H1 (cell line): ENCODE measurements at regions not wholly inside any gene's neighbourhood (a gene's known extent, or its start where the extent isn't known, plus 50 kb on each side); places are given as distances from the start of the nearest gene placed in this dataset.

Experiments used
- CTCF ChIA-PET: fragments of 300-600 bp; sonication (Branson Sonifier 250); formaldehyde crosslinking; loops from one replicate; lab custom pipeline; 2021; ENCODE audit not compliant: partially characterized antibody; lab: Charles Lee
- POLR2A ChIA-PET: fragments of 300-600 bp; sonication (Branson Sonifier 250); formaldehyde crosslinking; loops from one replicate; lab custom pipeline; 2021; ENCODE audit warnings: inconsistent platforms; ENCODE audit not compliant: partially characterized antibody; lab: Charles Lee
- DNase-seq, 2 experiments: peaks; one replicate each; pipeline versions ENCODE4 v3.0.0 to v3.0.0-alpha.2; 2010 to 2022; ENCODE audit warnings: low spot score in 2 of 2, low read depth in 1 of 2, mixed read lengths in 1 of 2
- FAIRE-seq: peaks from 2 replicates; lab custom pipeline; 2011; peaks lifted over from hg19 to GRCh38; lab: Jason Lieb, UNC
- H2AFZ ChIP-seq: 2 replicates; pipeline ENCODE4 v1.8.1; 2012; ENCODE audit warnings: low read length, inconsistent platforms
- H2AK5ac ChIP-seq: 2 replicates; pipeline ENCODE4 v1.6.1; 2013; ENCODE audit warnings: low read depth, low read length
- H2BK120ac ChIP-seq: replicated peaks from 2 replicates; pipeline ENCODE3; 2013; ENCODE audit warnings: low read depth, low read length, inconsistent platforms
- H2BK12ac ChIP-seq: 2 replicates; pipeline ENCODE4 v1.6.1; 2013; ENCODE audit warnings: low read depth, low read length
- H2BK15ac ChIP-seq: 2 replicates; pipeline ENCODE4 v1.6.1; 2013; ENCODE audit warnings: low read length
- H2BK20ac ChIP-seq: 2 replicates; pipeline ENCODE4 v1.6.1; 2013; ENCODE audit warnings: low read length
- H2BK5ac ChIP-seq: 2 replicates; pipeline ENCODE4 v1.6.1; 2013; ENCODE audit warnings: low read depth, low read length
- H3K14ac ChIP-seq: 2 replicates; pipeline ENCODE4 v1.6.1; 2013; ENCODE audit warnings: inconsistent platforms; ENCODE audit not compliant: insufficient read length
- H3K18ac ChIP-seq: 2 replicates; pipeline ENCODE4 v1.6.1; 2013; ENCODE audit warnings: low read length; ENCODE audit errors: extremely low read depth
- H3K23ac ChIP-seq: 2 replicates; pipeline ENCODE4 v1.6.1; 2013; ENCODE audit warnings: inconsistent platforms; ENCODE audit not compliant: insufficient read length
- H3K23me2 ChIP-seq: 2 replicates; pipeline ENCODE4 v1.6.1; 2013; ENCODE audit warnings: low read depth, low read length
- H3K27ac ChIP-seq: 2 replicates; pipeline ENCODE4 v1.6.1; 2011; ENCODE audit warnings: low read depth, low read length, inconsistent platforms
- H3K27me3 ChIP-seq, 4 experiments: replicated peaks in 1 of 4; 1 replicate in 1 of 4; 2 replicates in 3 of 4; pipeline versions ENCODE4 v1.6.1 to v1.8.1; 2011 to 2013; ENCODE audit warnings: low read length in 3 of 4, mild to moderate bottlenecking in 3 of 4, inconsistent platforms in 2 of 4, mixed read lengths in 2 of 4, moderate library complexity in 1 of 4; ENCODE audit not compliant: control insufficient read depth in 3 of 4, insufficient read depth in 3 of 4; ENCODE audit errors: extremely low read depth in 1 of 4
- H3K36me3 ChIP-seq, 4 experiments: 2 replicates each; pipeline versions ENCODE4 v1.6.1 to v1.8.1; 2011 to 2013; ENCODE audit warnings: mild to moderate bottlenecking in 4 of 4, low read length in 3 of 4, moderate library complexity in 2 of 4, control low read depth in 1 of 4, inconsistent platforms in 1 of 4; ENCODE audit not compliant: insufficient read depth in 4 of 4, control insufficient read depth in 2 of 4
- H3K4ac ChIP-seq: replicated peaks from 2 replicates; pipeline ENCODE3; 2013; ENCODE audit warnings: low read length, low read depth, mixed read lengths, inconsistent platforms; ENCODE audit not compliant: insufficient read length
- H3K4me1 ChIP-seq, 4 experiments: replicated peaks in 1 of 4; 1 replicate in 1 of 4; 2 replicates in 3 of 4; pipeline versions ENCODE4 v1.6.1 to v1.8.1; 2011 to 2013; ENCODE audit warnings: low read length in 3 of 4, inconsistent platforms in 2 of 4, mixed read lengths in 1 of 4; ENCODE audit not compliant: insufficient read depth in 4 of 4, control insufficient read depth in 3 of 4
- H3K4me2 ChIP-seq, 2 experiments: 2 replicates each; pipeline versions ENCODE4 v1.6.1 to v1.8.1; 2011 to 2013; ENCODE audit warnings: low read depth in 2 of 2, low read length in 2 of 2, control low read depth in 1 of 2, inconsistent platforms in 1 of 2, mild to moderate bottlenecking in 1 of 2; ENCODE audit not compliant: insufficient read depth in 1 of 2
- H3K4me3 ChIP-seq, 4 experiments: fragments of 200-600, 300-600 bp in 1 of 4; sonication (generic), shearing (Covaris generic), sonication (Bioruptor Twin) in 1 of 4; 2 replicates each; pipeline versions ENCODE4 v1.5.1 to v1.8.1; 2011 to 2016; ENCODE audit warnings: low read length in 4 of 4, low read depth in 3 of 4, control low read depth in 2 of 4, inconsistent platforms in 2 of 4, mild to moderate bottlenecking in 2 of 4, mixed read lengths in 1 of 4, moderate library complexity in 1 of 4; ENCODE audit not compliant: insufficient read depth in 2 of 4; ENCODE audit errors: extremely low read depth in 1 of 4
- H3K56ac ChIP-seq: replicated peaks from 2 replicates; pipeline ENCODE3; 2013; ENCODE audit warnings: low read depth, mild to moderate bottlenecking, mixed read lengths, low read length, inconsistent platforms; ENCODE audit not compliant: insufficient read length
- H3K79me1 ChIP-seq: 2 replicates; pipeline ENCODE4 v1.6.1; 2013; ENCODE audit warnings: low read depth, low read length, control low read depth
- H3K79me2 ChIP-seq, 2 experiments: 2 replicates each; pipeline versions ENCODE4 v1.6.1 to v1.8.1; 2012 to 2013; ENCODE audit warnings: low read length in 2 of 2, mild to moderate bottlenecking in 2 of 2, inconsistent platforms in 1 of 2; ENCODE audit not compliant: insufficient read depth in 2 of 2, control insufficient read depth in 1 of 2
- H3K9ac ChIP-seq, 4 experiments: replicated peaks in 1 of 4; 1 replicate in 1 of 4; 2 replicates in 3 of 4; pipeline versions ENCODE4 v1.6.1 to v1.8.1; 2011 to 2013; ENCODE audit warnings: low read depth in 3 of 4, low read length in 3 of 4, control low read depth in 2 of 4, mild to moderate bottlenecking in 2 of 4, moderate library complexity in 2 of 4, inconsistent platforms in 1 of 4; ENCODE audit errors: extremely low read depth in 1 of 4
- H3K9me3 ChIP-seq, 2 experiments: 2 replicates each; pipeline versions ENCODE4 v1.6.1 to v1.8.1; 2012 to 2013; ENCODE audit warnings: mild to moderate bottlenecking in 2 of 2, moderate library complexity in 2 of 2, control low read depth in 1 of 2, inconsistent platforms in 1 of 2, low read depth in 1 of 2, low read length in 1 of 2, mixed read lengths in 1 of 2; ENCODE audit not compliant: insufficient read depth in 2 of 2
- H4K20me1 ChIP-seq, 2 experiments: replicated peaks in 1 of 2; 2 replicates each; pipeline versions ENCODE3 to v1.8.1; 2011 to 2013; ENCODE audit warnings: inconsistent platforms in 2 of 2, low read length in 2 of 2, mild to moderate bottlenecking in 1 of 2; ENCODE audit not compliant: insufficient read depth in 2 of 2, control insufficient read depth in 1 of 2
- H4K5ac ChIP-seq: 2 replicates; pipeline ENCODE4 v1.6.1; 2013; ENCODE audit warnings: low read length, low read depth, mixed read lengths, inconsistent platforms; ENCODE audit not compliant: insufficient read length
- H4K8ac ChIP-seq: 2 replicates; pipeline ENCODE4 v1.8.0; 2013; ENCODE audit warnings: mild to moderate bottlenecking, moderate library complexity, low read length, inconsistent platforms; ENCODE audit not compliant: insufficient read depth; ENCODE audit errors: extremely low read depth
- H4K91ac ChIP-seq: replicated peaks from 2 replicates; pipeline ENCODE3; 2013; ENCODE audit warnings: low read length, mixed read lengths, inconsistent platforms; ENCODE audit not compliant: insufficient read length
- ATF2 ChIP-seq: IDR thresholded peaks from 2 replicates; pipeline ENCODE4 v1.6.1; 2012; ENCODE audit warnings: low read length, inconsistent platforms
- CHD2 ChIP-seq: IDR thresholded peaks from 2 replicates; pipeline ENCODE4 v1.6.1; 2012; ENCODE audit warnings: low read length, improper control_type of control experiment
- HDAC2 ChIP-seq, 2 experiments: fragments of 300-600 bp in 1 of 2; sonication (generic) in 1 of 2; IDR thresholded peaks; 2 replicates each; pipeline ENCODE4 v1.6.1; 2011 to 2012; ENCODE audit warnings: low read depth in 2 of 2, low read length in 2 of 2, mild to moderate bottlenecking in 2 of 2, moderate library complexity in 2 of 2, borderline replicate concordance in 1 of 2, inconsistent platforms in 1 of 2
- JUND ChIP-seq: IDR thresholded peaks from 2 replicates; pipeline ENCODE4 v1.6.1; 2011; ENCODE audit warnings: mild to moderate bottlenecking, improper control_type of control experiment, low read length
- MAFK ChIP-seq: IDR thresholded peaks from 2 replicates; pipeline ENCODE4 v1.6.1; 2012; ENCODE audit warnings: low read depth, mild to moderate bottlenecking, improper control_type of control experiment, low read length
- MAX ChIP-seq: IDR thresholded peaks from 2 replicates; pipeline ENCODE4 v1.6.1; 2012; ENCODE audit warnings: inconsistent platforms
- PHF8 ChIP-seq: fragments of 200-600 bp; sonication (generic); conservative IDR thresholded peaks from 2 replicates; pipeline ENCODE4 v1.7.1; 2012; ENCODE audit warnings: low read depth, mild to moderate bottlenecking, inconsistent platforms, low read length, moderate library complexity
- RBBP5 ChIP-seq: IDR thresholded peaks from 2 replicates; pipeline ENCODE4 v1.7.1; 2012; ENCODE audit warnings: low read depth, mild to moderate bottlenecking, inconsistent platforms, low read length, moderate library complexity, borderline replicate concordance
- TBP ChIP-seq: IDR thresholded peaks from 2 replicates; pipeline ENCODE4 v1.6.1; 2011; ENCODE audit warnings: low read depth, low read length, improper control_type of control experiment
- WGBS, 2 experiments: shearing (Covaris generic) in 1 of 2; methylation state at CpG; one replicate each; pipeline versions ENCODE4 v1.1.6 to v1.1.7; 2013 to 2015; ENCODE audit warnings: low lambda C conversion rate in 2 of 2, mixed read lengths in 2 of 2, inconsistent platforms in 1 of 2, low coverage in 1 of 2, missing lambda C conversion rate in 1 of 2; ENCODE audit not compliant: insufficient replicate concordance in 2 of 2, insufficient coverage in 1 of 2, insufficient read length in 1 of 2; ENCODE audit errors: extremely low coverage in 1 of 2, missing lambda C conversion rate in 1 of 2; 5-methylcytosine and 5-hydroxymethylcytosine counted together

- 93% methylated on average over 2 of the region's 2 CpGs; no CpG with 5 or more reads in 1 of the 2 experiments for WGBS, 2 experiments
- H3K79me2 ChIP-seq: no peaks in the 10 kb centered on the region
- no peak overlapping the region for H3K4ac ChIP-seq
- no peak overlapping the region for H2AK5ac ChIP-seq
- H3K4me1 ChIP-seq: no peaks in the 10 kb centered on the region
- H4K8ac ChIP-seq: no peak overlapping the region
- no peak overlapping the region for H2AFZ ChIP-seq
- no peak overlapping the region for H3K56ac ChIP-seq
- no peak overlapping the region for H4K5ac ChIP-seq
- no peak overlapping the region for H3K9ac ChIP-seq
- H3K4me2 ChIP-seq: no peak overlapping the region
- no peak overlapping the region for H2BK5ac ChIP-seq
- H3K23ac ChIP-seq: no peak overlapping the region
- FAIRE-seq (no peak), DNase-seq (no peak)
- ChIA-PET POLR2A (no interaction called here), CTCF (no interaction called here)
- no peak overlapping the region for H2BK12ac ChIP-seq
- H3K27ac ChIP-seq: no peak overlapping the region
- H3K14ac ChIP-seq: no peak overlapping the region
- no peaks in the 10 kb centered on the region for H4K20me1 ChIP-seq
- no peak overlapping the region for H2BK15ac ChIP-seq
- no peak overlapping the region for H3K18ac ChIP-seq
- H3K79me1 ChIP-seq: no peaks in the 10 kb centered on the region
- H2BK20ac ChIP-seq: no peak overlapping the region
- TF ChIP-seq MAX (no peak), TBP (no peak), CHD2 (no peak), HDAC2 (IDR thresholded peaks at IDR 0.05; ENCODE audit: borderline replicate concordance in 1 of 2, low read depth in 2 of 2, low read length in 2 of 2) (no peak), PHF8 (no peak), ATF2 (no peak), RBBP5 (no peak), JUND (no peak), MAFK (no peak)
- no peaks in the 10 kb centered on the region for H3K23me2 ChIP-seq
- H3K9me3 ChIP-seq: no peaks in the 10 kb centered on the region
- no peaks in the 10 kb centered on the region for H3K36me3 ChIP-seq
- H4K91ac ChIP-seq: no peak overlapping the region
- H2BK120ac ChIP-seq: no peak overlapping the region
- H3K27me3 ChIP-seq: no peaks in the 10 kb centered on the region
- no peak overlapping the region for H3K4me3 ChIP-seq
These were observed 570.2 kb downstream of the SLITRK1 start for GRCh38 chr13:83311886-83312577.
